ENCODE measurements at regions not wholly inside any gene's neighbourhood (a gene's known extent, or its start where the extent isn't known, plus 50 kb on each side); places are given as distances from the start of the nearest gene placed in this dataset.
"Not testable (repeated sequence)": the region's sequence is repeated elsewhere in the genome, so short reads cannot be mapped to it uniquely, and the experiment has no call there.

DNA sequence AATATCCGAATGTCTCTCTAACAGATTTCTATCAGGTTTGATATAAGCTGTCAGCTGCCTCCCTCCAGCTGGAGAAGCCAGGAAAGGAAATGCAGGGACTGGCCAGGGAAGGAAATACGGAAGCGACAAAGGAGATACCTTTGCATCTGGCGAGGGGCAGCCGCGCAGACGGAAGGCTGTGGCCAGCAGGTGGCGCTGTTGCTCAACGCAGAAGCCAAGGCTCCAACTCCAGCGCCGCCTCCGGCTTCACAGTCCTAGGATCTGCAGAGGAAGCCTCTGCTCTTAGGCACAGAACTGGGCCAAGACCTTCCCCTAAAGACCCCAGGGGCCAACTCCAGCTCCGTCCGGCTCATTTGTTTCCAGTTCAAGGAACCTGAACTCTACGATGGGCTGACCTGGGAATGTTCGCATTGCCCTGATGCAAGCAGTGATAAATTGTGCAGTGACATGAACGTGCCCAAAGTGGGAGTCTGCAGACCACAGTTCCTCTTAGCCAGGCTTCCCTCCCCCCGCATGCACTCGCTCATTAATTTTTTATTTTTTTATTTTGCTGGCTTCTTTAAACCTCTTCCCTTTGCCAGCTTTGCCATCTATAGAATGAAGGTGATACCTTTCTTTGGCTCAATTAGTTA is 97.3 kb upstream of the LYZL2 start:
- H3K9ac ChIP-seq (ENCODE audit: insufficient read depth, low read length, poor library complexity, severe bottlenecking); H3K79me2 ChIP-seq (ENCODE audit: insufficient read depth, low read length); H3K27ac ChIP-seq (ENCODE audit: low read depth in 1 of 2, low read length in 2 of 2); H3K36me3 Mint-ChIP-seq; H3K9me3 ChIP-seq (replicated peaks in 1 of 2; ENCODE audit: control insufficient read depth in 1 of 2, insufficient read depth in 1 of 2, low read length in 2 of 2); H4K20me1 ChIP-seq (ENCODE audit: insufficient read depth, low read length); H3K27ac Mint-ChIP-seq; H3K36me3 ChIP-seq (replicated peaks in 1 of 2; ENCODE audit: control insufficient read depth in 1 of 2, insufficient read depth in 2 of 2, low read length in 2 of 2); H3K4me3 ChIP-seq (replicated peaks in 1 of 3; ENCODE audit: low read depth in 2 of 3, low read length in 3 of 3); H3K9me3 Mint-ChIP-seq; H3K27me3 ChIP-seq (ENCODE audit: control insufficient read depth in 2 of 2, insufficient read depth in 2 of 2, low read length in 2 of 2); H3K4me1 ChIP-seq (ENCODE audit: control insufficient read depth in 1 of 2, insufficient read depth in 2 of 2, low read length in 2 of 2); H3K27me3 Mint-ChIP-seq (ENCODE audit: low read depth in 3 of 3): not testable (repeated sequence)
- peak overlapping the region; percentile 53 for H2AFZ ChIP-seq (ENCODE audit: insufficient read depth, low read depth, low read length, poor library complexity, severe bottlenecking)
- WGBS (ENCODE audit: insufficient coverage): 2% methylated on average over 8 of the region's 19 CpGs
- H3K4me1 Mint-ChIP-seq: peaks cover 16% of the 10 kb centered on the region
- peak; percentile 58 to 73 (median 64) for DNase-seq
- TF ChIP-seq, protein P1, sequence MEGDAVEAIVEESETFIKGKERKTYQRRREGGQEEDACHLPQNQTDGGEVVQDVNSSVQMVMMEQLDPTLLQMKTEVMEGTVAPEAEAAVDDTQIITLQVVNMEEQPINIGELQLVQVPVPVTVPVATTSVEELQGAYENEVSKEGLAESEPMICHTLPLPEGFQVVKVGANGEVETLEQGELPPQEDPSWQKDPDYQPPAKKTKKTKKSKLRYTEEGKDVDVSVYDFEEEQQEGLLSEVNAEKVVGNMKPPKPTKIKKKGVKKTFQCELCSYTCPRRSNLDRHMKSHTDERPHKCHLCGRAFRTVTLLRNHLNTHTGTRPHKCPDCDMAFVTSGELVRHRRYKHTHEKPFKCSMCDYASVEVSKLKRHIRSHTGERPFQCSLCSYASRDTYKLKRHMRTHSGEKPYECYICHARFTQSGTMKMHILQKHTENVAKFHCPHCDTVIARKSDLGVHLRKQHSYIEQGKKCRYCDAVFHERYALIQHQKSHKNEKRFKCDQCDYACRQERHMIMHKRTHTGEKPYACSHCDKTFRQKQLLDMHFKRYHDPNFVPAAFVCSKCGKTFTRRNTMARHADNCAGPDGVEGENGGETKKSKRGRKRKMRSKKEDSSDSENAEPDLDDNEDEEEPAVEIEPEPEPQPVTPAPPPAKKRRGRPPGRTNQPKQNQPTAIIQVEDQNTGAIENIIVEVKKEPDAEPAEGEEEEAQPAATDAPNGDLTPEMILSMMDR (IDR thresholded peaks at IDR 0.05): peak; percentile 71
- peak overlapping the region; percentile 31 for H3K4me2 ChIP-seq (replicated peaks; ENCODE audit: extremely low read depth, low read length, poor library complexity, severe bottlenecking)
- intact Hi-C loops (cut with micrococcal nuclease): loop anchor here in 1 of 2 donors (5.0 to 10.0 kb wide), 2 partner anchors 1085 to 1268 kb away; no protein-coding TSS in a partner anchor
- H3K4me3 Mint-ChIP-seq: peak overlapping the region in 1 of 2 donors; percentile 37

DNA sequence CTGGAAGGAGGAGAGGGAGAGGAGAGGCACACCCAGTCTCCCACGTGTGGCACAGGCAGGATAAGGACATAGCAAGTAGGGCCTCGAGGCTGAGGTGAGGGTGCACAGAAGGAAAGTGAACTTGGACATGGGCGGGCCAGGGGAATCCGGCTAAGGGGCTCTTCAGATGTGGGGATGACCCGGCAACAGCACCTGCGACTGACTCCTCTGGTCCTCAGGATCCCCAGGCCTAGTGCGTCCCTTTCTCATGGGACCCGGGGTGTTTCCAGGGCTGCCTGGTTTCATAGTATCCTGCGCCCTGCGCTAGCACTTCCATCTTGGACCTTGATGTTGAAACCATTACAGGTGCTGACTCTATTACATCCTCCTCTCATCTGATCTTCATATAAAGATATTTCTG is 96.1 kb upstream of the LYZL2 start:
- no peak for DNase-seq
- Histone ChIP-seq H3K4me3 (replicated peaks in 1 of 3; ENCODE audit: low read depth in 2 of 3, low read length in 3 of 3) (no peak overlapping the region), H2AFZ (ENCODE audit: insufficient read depth, low read depth, low read length, poor library complexity, severe bottlenecking) (no peak overlapping the region), H3K27me3 (ENCODE audit: control insufficient read depth in 2 of 2, insufficient read depth in 2 of 2, low read length in 2 of 2) (no peaks in the 10 kb centered on the region), H3K36me3 (replicated peaks in 1 of 2; ENCODE audit: control insufficient read depth in 1 of 2, insufficient read depth in 2 of 2, low read length in 2 of 2) (no peaks in the 10 kb centered on the region), H3K4me1 (ENCODE audit: control insufficient read depth in 1 of 2, insufficient read depth in 2 of 2, low read length in 2 of 2) (peaks cover 0 to 3% of the 10 kb centered on the region in 2 donors), H3K27ac (ENCODE audit: low read depth in 1 of 2, low read length in 2 of 2) (no peak overlapping the region), H3K79me2 (ENCODE audit: insufficient read depth, low read length) (no peaks in the 10 kb centered on the region), H3K4me2 (replicated peaks; ENCODE audit: extremely low read depth, low read length, poor library complexity, severe bottlenecking) (no peak overlapping the region), H3K9ac (ENCODE audit: insufficient read depth, low read length, poor library complexity, severe bottlenecking) (no peak overlapping the region), H3K9me3 (replicated peaks in 1 of 2; ENCODE audit: control insufficient read depth in 1 of 2, insufficient read depth in 1 of 2, low read length in 2 of 2) (no peaks in the 10 kb centered on the region), H4K20me1 (ENCODE audit: insufficient read depth, low read length) (no peaks in the 10 kb centered on the region)
- 98% methylated on average over 9 of the region's 10 CpGs for WGBS (ENCODE audit: insufficient coverage)
- Mint-ChIP-seq H3K9me3 (no peaks in the 10 kb centered on the region), H3K27ac (no peak overlapping the region), H3K4me3 (no peak overlapping the region), H3K36me3 (no peaks in the 10 kb centered on the region), H3K27me3 (ENCODE audit: low read depth in 3 of 3) (peaks cover 0 to 2% (median 1%) of the 10 kb centered on the region in 3 donors), H3K4me1 (peaks cover 16% of the 10 kb centered on the region)
- TF ChIP-seq, protein P1 (IDR thresholded peaks at IDR 0.05): no peak
- intact Hi-C loops (cut with micrococcal nuclease): loop anchor here in 1 of 2 donors (5.0 to 10.0 kb wide), 2 partner anchors 1087 to 1269 kb away; no protein-coding TSS in a partner anchor

Measured in CD14-positive monocyte (primary cell).